Hippocampal formation (tissue), 2 donors: ENCODE measurements at regions not wholly inside any gene's neighbourhood (a gene's known extent, or its start where the extent isn't known, plus 50 kb on each side); places are given as distances from the start of the nearest gene placed in this dataset.

Source experiments
- DNase-seq, 2 donors: peaks; one replicate each; lab custom pipeline; 2025; lab: John Stamatoyannopoulos, UW

DNA sequence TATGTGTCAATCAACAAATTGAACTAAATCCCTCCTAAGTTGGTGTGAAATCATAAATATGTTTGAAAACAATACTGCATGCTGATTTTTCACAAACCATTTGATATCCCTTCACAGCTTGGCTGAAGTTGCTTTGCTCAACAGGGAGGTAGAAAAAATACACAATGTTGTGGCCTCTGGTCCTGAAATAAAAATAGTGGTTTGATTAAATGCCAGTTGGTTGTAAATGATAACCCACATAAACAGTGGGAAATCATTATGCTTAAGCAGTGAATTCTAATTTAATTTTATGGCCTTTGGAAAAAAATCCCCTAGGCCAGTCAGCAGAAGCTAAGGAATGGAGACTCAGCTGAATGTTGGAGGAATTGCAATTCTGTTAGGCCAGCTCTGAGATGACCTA is 359.4 kb upstream of the CWC22 start:
- DNase-seq, result no peak

DNA sequence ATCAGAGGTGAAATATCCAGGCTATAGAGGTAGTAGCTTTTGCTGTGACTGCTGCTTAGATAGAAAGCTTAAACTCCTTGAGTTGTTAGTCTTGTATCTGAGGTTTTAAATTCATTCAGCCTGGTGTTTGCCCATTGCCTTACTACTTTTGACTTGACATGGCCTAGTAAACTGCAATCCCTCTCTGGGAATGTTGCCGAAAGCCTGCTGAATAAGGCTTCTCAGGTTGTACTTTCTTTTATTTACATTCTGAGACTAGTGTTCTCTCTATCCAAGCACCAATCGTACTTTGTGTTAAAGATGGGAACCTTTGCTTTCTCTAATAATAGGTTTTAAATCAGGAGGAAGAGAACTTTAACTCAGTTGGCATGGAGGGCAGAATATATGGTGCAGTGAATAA is 357.6 kb upstream of the CWC22 start:
- DNase-seq, result no peak

DNA sequence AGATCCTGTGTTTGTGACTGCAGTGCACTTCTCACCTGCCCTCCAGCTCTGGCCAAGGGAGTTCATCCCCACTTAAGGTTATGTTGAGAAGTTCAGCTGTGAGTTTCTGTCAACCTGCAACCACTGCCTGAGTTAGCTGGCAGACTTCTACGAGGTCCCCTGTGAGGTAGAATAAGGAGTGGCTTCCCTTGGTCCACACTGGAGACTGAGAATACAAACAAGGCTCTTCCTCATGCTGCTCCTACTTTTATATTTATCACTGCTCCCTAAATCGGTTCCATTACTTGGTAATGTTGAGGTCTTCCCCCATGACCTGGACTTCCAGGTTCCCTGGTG is 353.2 kb upstream of the CWC22 start:
- no peak for DNase-seq

GRCh38 chr2:180359522-180360282 is 352.6 kb upstream of the CWC22 start:
- DNase-seq, result no peak

- DNase-seq, result no peak
These were observed 351.4 kb upstream of the CWC22 start for GRCh38 chr2:180358458-180358857.

DNA sequence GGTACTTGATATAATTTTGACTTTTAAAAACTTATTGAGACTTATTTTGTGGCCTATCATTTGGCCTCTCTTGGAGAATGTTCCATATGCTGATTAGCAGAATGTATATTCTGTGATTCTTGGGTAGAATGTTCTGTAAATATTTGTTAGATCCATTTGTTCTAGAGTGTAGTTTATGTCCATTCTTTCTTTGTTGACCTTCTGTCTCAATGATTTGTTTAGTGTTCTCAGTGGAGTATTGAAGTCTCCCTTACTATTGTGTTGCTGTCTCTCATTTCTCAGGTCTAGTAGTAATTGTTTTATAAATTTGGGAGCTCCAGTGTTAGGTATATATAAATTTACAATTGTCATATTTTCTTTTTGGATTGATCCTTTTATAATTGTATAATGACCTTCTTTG is 349.6 kb upstream of the CWC22 start:
- no peak for DNase-seq

DNA sequence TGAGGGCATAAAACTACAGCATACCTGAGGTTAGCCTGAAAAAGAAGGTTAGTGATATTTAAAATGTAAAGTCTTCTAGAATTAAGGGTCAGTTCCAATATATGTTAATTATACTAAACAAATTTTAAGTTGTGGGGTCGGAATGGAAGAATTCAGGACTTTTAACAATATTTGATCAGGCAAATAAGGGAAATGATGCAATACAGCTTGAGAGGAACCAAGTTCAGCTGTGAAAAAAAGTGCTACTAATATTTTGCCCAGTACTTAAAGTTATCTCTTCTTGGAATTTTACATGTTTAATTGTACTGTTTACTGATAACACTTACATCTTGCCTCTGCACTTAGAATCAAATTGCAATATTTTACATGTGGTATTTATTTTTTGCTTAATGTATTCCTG is 345.5 kb upstream of the CWC22 start:
- DNase-seq, result no peak

DNA sequence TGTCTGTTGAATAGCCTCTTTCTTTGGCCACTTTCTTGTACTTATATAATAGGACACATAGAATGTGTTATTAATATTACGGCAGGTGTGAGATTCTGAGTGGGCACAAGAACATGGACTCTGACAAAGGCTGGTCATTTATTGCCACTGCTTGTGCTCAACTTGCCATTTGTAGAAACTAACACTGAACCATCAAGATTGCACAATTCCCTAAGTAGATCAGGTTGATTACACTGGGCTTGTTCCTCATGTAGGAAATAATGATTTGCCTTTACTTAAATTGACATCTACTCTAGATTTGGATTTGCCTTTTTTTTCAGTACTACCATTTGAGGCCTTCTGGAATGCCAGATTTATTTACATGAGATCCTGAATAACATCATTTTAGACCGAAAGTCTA is 342.7 kb upstream of the CWC22 start:
- no peak for DNase-seq

DNA sequence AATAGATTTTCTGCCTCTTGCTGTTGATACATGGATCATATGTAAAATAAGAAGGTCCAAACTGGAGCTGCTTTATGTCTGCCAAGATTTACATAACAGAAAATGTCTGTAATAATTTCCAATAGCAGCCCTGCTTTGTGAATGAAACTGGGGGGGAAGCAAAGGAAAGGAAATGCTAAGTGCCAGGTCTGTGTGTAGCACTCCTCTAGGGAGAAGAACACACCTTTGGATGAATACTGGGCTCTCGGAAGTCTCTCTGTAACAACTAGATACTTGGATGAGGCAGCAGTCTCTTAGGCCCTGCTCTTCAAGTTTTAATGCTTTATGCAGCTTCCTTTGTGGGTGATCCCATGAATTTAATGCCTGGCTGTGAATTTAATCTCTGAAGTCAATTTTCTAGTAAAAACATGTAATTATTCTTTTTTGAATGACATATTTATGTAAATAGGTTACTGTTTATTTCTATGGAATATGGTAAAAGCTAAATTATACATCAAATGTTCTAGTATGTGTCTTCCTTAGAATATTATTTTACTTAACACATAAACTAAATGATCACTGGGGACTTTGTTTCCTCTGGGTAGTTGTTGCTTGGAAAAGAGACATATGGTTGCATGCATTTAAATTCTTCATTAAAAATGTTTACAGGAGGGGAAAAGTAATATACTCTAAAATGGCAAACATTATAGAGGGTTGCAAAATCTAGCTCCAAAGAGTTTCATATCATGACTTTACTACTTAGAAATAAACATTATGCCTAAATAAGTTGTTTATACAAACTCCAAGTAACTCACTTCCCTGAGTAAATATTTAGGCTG is 336.6 kb upstream of the CWC22 start:
- no peak for DNase-seq

- DNase-seq, result no peak
These were observed 330.0 kb upstream of the CWC22 start for GRCh38 chr2:180337136-180337535.

- no peak for DNase-seq
These were observed 329.5 kb upstream of the CWC22 start for GRCh38 chr2:180336550-180336949.

DNA sequence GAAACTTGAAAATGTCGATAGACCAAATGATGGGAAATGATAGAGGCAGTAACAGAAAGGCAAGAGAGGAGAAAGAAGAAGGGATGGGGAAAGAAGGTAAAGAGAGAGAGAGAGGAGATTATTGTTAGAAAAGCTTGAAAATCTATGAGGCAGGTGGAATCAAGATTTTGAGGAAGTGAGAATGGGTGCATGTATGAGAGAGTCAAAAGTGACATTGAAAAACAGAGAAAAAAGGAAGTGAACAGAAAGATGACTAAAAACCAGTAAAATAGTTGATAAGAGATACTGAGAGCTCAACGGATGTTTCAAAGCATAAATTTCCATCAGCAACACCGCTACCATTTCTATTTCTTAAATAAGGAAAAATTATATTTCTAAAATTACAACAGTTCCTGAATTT is 327.4 kb upstream of the CWC22 start:
- no peak for DNase-seq

- DNase-seq, result no peak
These were observed 321.8 kb upstream of the CWC22 start for GRCh38 chr2:180328795-180329422.

- DNase-seq, result no peak
These were observed 320.1 kb upstream of the CWC22 start for GRCh38 chr2:180327185-180327584.

DNA sequence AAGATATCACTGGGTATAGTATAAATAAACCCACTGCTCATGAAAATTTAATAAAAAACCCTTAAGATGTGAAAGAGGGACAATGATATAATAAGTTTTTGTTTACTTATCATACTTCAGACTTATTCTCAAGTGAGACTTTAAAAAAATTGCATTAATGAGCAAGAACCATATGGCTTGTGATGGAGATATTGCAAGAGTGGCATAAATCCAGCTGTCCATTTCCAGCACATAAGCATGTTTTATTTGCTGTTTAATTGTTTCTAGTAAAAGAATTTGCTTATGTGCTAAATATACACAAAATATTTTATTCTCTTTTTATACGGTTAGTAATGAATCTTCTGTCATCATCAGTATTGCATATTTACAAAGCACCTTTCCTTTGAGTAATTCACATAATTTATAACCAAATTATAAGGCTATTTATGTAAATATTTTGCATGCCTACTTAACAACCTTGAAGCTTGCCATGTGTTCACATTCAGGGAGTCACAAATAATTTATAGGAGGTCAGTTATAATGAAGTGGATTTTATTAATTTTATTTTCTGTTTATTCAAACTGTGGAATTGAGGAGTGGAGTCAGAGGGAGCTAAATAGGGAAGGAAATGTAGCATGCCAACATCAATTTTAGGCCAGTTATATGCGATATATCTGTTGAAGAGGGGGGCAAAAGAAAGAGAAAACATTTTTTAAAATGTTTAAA is 318.5 kb upstream of the CWC22 start:
- DNase-seq, result no peak

DNA sequence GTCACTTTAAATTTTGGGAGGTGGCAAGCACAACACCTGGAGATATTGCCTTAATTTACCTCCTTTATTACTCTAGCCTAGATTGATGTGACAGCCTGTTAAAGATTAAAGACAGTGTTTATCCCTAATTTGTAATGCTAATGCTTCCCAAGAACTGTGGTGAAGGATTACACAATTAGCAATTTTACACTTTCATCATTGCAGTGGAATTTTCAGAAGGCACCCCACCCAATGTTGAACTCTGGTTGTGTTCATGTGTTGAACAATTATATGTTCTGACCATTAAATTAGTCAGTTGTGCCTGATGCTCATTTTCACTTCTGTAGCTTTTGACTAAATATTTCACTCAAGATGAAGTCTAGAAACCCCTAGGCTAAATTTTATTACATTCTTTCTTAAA is 317.1 kb upstream of the CWC22 start:
- no peak for DNase-seq

- DNase-seq, result no peak
These were observed 315.7 kb upstream of the CWC22 start for GRCh38 chr2:180322781-180323180.

DNA sequence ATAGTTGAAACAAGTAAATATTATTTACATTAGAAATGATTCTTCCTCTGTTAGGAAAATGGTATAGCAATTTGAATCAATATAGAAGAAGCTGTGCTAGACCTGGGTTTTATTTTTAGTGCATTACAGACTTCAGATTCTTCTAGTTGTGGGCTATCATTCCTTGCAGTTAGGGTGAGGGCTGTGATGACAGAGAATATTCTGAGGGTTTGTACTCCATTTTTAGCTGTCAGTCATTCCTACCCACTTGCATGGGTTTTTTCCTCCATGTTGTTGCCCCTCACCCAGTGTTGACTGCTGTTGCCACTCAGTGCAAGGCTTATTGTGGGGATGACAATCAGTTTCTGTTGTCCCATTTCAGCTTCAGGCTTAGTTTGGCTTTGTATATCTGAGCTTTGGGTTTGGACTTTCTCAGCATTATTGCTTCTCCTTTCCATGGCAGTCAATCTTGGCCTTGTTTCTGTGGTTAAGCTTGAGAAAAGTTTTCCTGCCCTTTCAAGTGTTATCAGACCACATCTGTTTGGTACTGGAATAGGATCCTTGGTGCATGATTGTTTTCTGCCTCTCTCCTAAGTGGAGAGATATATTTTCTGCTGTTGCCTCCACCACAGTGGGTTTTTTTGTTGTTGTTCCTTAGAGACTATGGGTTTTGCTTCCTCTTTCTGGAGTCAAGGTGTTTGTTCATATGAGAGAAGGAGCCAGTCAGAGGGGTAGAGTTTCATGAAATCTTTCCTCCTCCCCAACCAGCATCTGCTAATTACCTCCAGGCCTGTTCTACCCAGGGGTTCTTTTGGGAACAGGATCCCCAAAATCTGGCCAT is 312.7 kb upstream of the CWC22 start:
- DNase-seq, result no peak

DNA sequence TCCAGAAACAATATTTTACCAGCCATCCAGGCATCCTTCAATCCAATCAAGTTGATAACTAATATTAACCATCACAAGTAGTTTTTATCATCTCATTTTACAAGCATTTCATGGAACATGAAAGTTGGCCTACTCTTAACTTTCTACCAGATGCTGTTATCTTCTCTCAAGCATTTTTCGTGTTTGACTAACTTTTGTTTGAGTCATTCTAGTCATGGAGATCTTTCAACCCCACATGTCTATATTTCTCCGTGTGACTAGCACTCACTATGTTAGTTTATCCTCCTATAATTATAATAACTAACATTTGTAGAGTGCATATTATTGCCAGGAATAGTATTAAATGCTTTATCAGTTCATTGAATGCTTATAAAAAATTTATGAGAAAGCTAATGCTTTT is 307.0 kb upstream of the CWC22 start:
- DNase-seq, result no peak

GRCh38 chr2:180312542-180312941 is 305.4 kb upstream of the CWC22 start:
- no peak for DNase-seq

- DNase-seq, result no peak
These were observed 300.0 kb upstream of the CWC22 start for GRCh38 chr2:180307096-180307495.

GRCh38 chr2:180306346-180306745 is 299.2 kb upstream of the CWC22 start:
- no peak for DNase-seq
